Activated T-helper 1 cell treated with anti-CD3 and anti-CD28 coated beads, Interleukin-12 subunit alpha, Interleukin-12 subunit beta, Interleukin-2, Interleukin-4 antibody, amounts not matched to agents 30 ng/mL and 10 ng/mL and 1 ng/mL, durations not matched to agents 14 hours and 24 hours and 36 hours (primary cell): ENCODE measurements at regions not wholly inside any gene's neighbourhood (a gene's known extent, or its start where the extent isn't known, plus 50 kb on each side); places are given as distances from the start of the nearest gene placed in this dataset.

Experiments used
- DNase-seq: peaks from one replicate; pipeline ENCODE4 v3.0.0; 2021; ENCODE audit warnings: low spot score
- H3K27ac Mint-ChIP-seq: one replicate; pipeline ENCODE4 v1.8.0; 2021; ENCODE audit warnings: mild to moderate bottlenecking, mixed read lengths
- H3K27me3 Mint-ChIP-seq: one replicate; pipeline ENCODE4 v1.8.0; 2022; ENCODE audit warnings: mild to moderate bottlenecking, moderate library complexity, mixed read lengths; ENCODE audit not compliant: insufficient read depth
- H3K36me3 Mint-ChIP-seq: one replicate; pipeline ENCODE4 v1.8.0; 2021; ENCODE audit warnings: low read depth, mixed read lengths
- H3K4me1 Mint-ChIP-seq: one replicate; pipeline ENCODE4 v1.8.0; 2021; ENCODE audit warnings: low read depth, mixed read lengths
- H3K4me3 Mint-ChIP-seq: one replicate; pipeline ENCODE4 v1.8.0; 2021; ENCODE audit warnings: mild to moderate bottlenecking, moderate library complexity, mixed read lengths
- H3K9me3 Mint-ChIP-seq: one replicate; pipeline ENCODE4 v1.8.0; 2021; ENCODE audit warnings: mixed read lengths
- intact Hi-C: fragments of 100-400 bp; cut with micrococcal nuclease; formaldehyde crosslinking; loops from one replicate; pipeline ENCODE4 v1.15.1; 2024

- no peak overlapping the region for H3K27ac Mint-ChIP-seq
- H3K9me3 Mint-ChIP-seq, result no peaks in the 10 kb centered on the region
- no peak for DNase-seq
- no peak overlapping the region for H3K4me3 Mint-ChIP-seq
- H3K27me3 Mint-ChIP-seq, result no peaks in the 10 kb centered on the region
- H3K4me1 Mint-ChIP-seq, result no peaks in the 10 kb centered on the region
- intact Hi-C loops, result no loop called here
- H3K36me3 Mint-ChIP-seq, result no peaks in the 10 kb centered on the region
These were observed 76.5 kb upstream of the ITPRID1 start for GRCh38 chr7:31437250-31437865.

DNA sequence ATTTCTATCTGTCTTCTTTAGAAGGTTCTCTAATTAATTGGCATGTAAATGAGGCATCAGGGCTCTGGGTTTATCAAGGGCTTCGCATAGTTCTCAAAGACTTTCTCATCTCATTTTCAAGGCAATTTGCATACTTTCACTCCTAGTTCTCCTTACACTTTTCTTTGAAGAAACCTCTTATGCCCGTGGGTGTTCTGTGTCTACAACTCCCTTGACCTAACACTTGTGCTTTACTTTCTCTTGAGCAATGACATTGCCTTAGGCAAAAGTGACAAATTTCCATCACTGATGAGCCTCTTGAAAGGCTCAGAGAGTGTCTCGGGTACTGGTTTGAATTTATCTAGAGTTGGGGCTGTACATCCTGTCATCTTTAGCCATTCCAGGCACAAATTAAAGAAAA lies 74.7 kb upstream of the ITPRID1 start:
- DNase-seq, result no peak
- Mint-ChIP-seq H3K4me1 (no peaks in the 10 kb centered on the region), H3K9me3 (no peaks in the 10 kb centered on the region), H3K27ac (no peak overlapping the region), H3K36me3 (no peaks in the 10 kb centered on the region), H3K27me3 (no peaks in the 10 kb centered on the region), H3K4me3 (no peak overlapping the region)
- intact Hi-C loops, result no loop called here

- no peak for DNase-seq
- Mint-ChIP-seq H3K36me3 (no peaks in the 10 kb centered on the region), H3K4me1 (no peaks in the 10 kb centered on the region), H3K27me3 (no peaks in the 10 kb centered on the region), H3K27ac (no peak overlapping the region), H3K4me3 (no peak overlapping the region), H3K9me3 (no peaks in the 10 kb centered on the region)
- intact Hi-C loops, result no loop called here
These were observed 73.4 kb upstream of the ITPRID1 start for GRCh38 chr7:31440511-31440910.

GRCh38 chr7:31442626-31443025 lies 71.3 kb upstream of the ITPRID1 start:
- no peak for DNase-seq
- no peaks in the 10 kb centered on the region for H3K4me1 Mint-ChIP-seq
- no peaks in the 10 kb centered on the region for H3K9me3 Mint-ChIP-seq
- H3K4me3 Mint-ChIP-seq, result no peak overlapping the region
- no peaks in the 10 kb centered on the region for H3K27me3 Mint-ChIP-seq
- intact Hi-C loops, result loop anchor here (1.0 kb wide), 2 partner anchors 46 to 308 kb away; no protein-coding TSS in a partner anchor
- H3K27ac Mint-ChIP-seq, result no peak overlapping the region
- H3K36me3 Mint-ChIP-seq, result no peaks in the 10 kb centered on the region

- H3K27ac Mint-ChIP-seq, result no peak overlapping the region
- intact Hi-C loops, result loop anchor here (1.0 kb wide), 2 partner anchors 45 to 309 kb away; no protein-coding TSS in a partner anchor
- no peak for DNase-seq
- no peaks in the 10 kb centered on the region for H3K27me3 Mint-ChIP-seq
- H3K9me3 Mint-ChIP-seq, result no peaks in the 10 kb centered on the region
- H3K4me3 Mint-ChIP-seq, result no peak overlapping the region
- H3K36me3 Mint-ChIP-seq, result no peaks in the 10 kb centered on the region
- no peaks in the 10 kb centered on the region for H3K4me1 Mint-ChIP-seq
These were observed 70.4 kb upstream of the ITPRID1 start for GRCh38 chr7:31443457-31443856.

DNA sequence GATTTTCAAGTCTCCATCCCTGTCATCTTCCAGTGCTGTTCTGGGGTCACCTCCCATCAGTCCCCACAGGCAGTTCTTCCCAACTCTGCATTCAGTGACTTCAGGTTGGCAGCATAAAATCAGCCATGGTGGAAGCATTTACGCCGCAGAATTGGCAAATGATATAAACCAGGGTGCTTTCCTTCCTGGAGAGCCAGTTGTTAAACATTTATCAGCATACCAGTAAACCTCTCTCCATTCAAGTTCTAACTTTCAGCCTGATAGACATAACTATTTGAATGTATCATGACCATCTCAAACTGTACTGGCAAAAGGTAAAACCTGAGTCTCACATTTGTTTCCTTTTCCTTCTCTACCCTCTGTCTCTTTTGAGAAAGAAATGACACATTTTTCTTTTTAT lies 69.7 kb upstream of the ITPRID1 start:
- no peak for DNase-seq
- Mint-ChIP-seq H3K4me3 (no peak overlapping the region), H3K27me3 (no peaks in the 10 kb centered on the region), H3K36me3 (no peaks in the 10 kb centered on the region), H3K27ac (no peak overlapping the region), H3K4me1 (no peaks in the 10 kb centered on the region), H3K9me3 (no peaks in the 10 kb centered on the region)
- intact Hi-C loops, result no loop called here

GRCh38 chr7:31445686-31446355 lies 68.1 kb upstream of the ITPRID1 start:
- intact Hi-C loops, result no loop called here
- no peaks in the 10 kb centered on the region for H3K27me3 Mint-ChIP-seq
- no peak overlapping the region for H3K4me3 Mint-ChIP-seq
- no peak for DNase-seq
- H3K27ac Mint-ChIP-seq, result no peak overlapping the region
- no peaks in the 10 kb centered on the region for H3K4me1 Mint-ChIP-seq
- H3K36me3 Mint-ChIP-seq, result no peaks in the 10 kb centered on the region
- H3K9me3 Mint-ChIP-seq, result no peaks in the 10 kb centered on the region

- no peak for DNase-seq
- Mint-ChIP-seq H3K27me3 (no peaks in the 10 kb centered on the region), H3K4me3 (no peak overlapping the region), H3K4me1 (no peaks in the 10 kb centered on the region), H3K36me3 (no peaks in the 10 kb centered on the region), H3K9me3 (no peaks in the 10 kb centered on the region), H3K27ac (no peak overlapping the region)
- intact Hi-C loops, result no loop called here
These were observed 65.2 kb upstream of the ITPRID1 start for GRCh38 chr7:31448649-31449048.

GRCh38 chr7:31455844-31456243 lies 58.0 kb upstream of the ITPRID1 start:
- no peaks in the 10 kb centered on the region for H3K36me3 Mint-ChIP-seq
- H3K27me3 Mint-ChIP-seq, result no peaks in the 10 kb centered on the region
- H3K9me3 Mint-ChIP-seq, result no peaks in the 10 kb centered on the region
- H3K4me1 Mint-ChIP-seq, result no peaks in the 10 kb centered on the region
- intact Hi-C loops, result no loop called here
- H3K27ac Mint-ChIP-seq, result no peak overlapping the region
- H3K4me3 Mint-ChIP-seq, result no peak overlapping the region
- DNase-seq, result no peak

DNA sequence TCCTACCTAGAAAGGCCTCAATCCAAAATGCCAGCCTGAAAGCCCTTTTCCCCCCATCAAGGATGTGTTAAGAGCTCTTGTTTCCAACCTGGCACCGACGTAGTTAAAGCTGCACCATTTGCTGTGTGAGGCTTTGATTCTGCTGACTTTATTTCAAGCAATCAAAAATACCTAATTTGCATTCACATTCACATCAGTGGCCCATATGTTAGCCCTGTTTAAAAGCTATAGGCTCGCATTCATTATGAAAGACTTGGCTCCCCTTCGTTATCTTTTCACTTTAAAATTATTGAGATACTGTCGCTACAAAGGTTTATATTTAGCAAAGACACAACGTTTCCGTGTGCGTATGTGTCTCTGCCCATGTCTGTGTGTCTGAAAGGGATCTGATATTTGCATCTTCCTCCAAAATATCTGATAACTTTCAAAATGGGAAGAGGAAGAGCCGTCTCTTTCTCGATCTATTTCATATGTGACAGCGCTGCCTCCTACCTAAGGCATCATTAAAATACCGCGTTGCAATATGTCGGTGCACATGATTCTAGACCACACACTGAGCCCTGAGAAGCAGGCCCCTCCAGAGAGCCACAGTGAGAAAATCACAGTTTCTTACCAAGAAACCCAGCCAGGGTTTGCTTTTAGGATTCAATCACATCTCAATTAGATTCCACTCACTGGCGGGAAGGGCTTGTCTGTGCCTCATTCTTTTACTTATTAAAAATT lies 57.1 kb upstream of the ITPRID1 start:
- H3K36me3 Mint-ChIP-seq, result no peaks in the 10 kb centered on the region
- intact Hi-C loops, result no loop called here
- no peaks in the 10 kb centered on the region for H3K4me1 Mint-ChIP-seq
- no peaks in the 10 kb centered on the region for H3K27me3 Mint-ChIP-seq
- H3K27ac Mint-ChIP-seq, result no peak overlapping the region
- H3K9me3 Mint-ChIP-seq, result no peaks in the 10 kb centered on the region
- no peak for DNase-seq
- H3K4me3 Mint-ChIP-seq, result no peak overlapping the region

DNA sequence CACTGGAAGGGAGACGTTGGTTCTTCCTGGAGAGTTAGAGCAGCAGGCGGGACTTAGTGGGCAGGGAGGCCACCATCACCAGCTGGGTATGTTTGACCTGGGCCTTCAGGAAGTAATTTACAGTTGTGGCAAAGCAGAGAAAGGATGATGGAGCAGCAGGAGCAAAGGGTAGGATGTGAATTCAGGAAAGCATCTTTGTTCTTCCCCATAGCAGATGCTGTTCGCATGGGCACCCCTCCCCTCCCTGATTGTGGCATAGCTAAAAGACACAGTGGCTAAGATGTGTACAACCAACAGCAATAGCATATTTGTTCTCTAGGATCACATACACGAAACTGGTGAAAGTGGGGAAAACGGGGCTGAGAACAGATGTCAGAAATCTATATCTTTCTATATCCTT lies 56.3 kb upstream of the ITPRID1 start:
- Mint-ChIP-seq H3K9me3 (no peaks in the 10 kb centered on the region), H3K4me1 (no peaks in the 10 kb centered on the region), H3K4me3 (no peak overlapping the region), H3K36me3 (no peaks in the 10 kb centered on the region), H3K27ac (no peak overlapping the region), H3K27me3 (no peaks in the 10 kb centered on the region)
- intact Hi-C loops, result no loop called here
- no peak for DNase-seq

DNA sequence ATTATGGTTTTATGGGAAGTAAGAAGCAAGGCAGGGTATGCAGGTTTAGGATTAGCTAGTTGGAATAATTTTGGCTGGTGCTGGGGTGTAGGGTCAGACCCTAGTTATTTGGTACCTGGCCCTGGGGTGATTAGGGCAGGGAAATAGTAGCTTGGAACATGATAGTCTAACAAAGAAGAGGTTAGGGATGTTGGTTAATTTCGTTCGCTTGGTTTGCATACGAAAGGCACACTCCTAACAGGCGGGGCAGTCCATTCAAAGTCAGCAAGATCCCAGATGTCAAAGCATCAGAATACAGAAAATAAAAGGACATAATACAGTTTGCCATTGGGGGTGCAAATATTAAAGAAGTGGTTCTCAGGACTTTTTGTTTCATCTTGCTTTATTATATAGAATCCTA lies 55.7 kb upstream of the ITPRID1 start:
- no peak overlapping the region for H3K27ac Mint-ChIP-seq
- no peaks in the 10 kb centered on the region for H3K36me3 Mint-ChIP-seq
- H3K4me3 Mint-ChIP-seq, result no peak overlapping the region
- no peaks in the 10 kb centered on the region for H3K27me3 Mint-ChIP-seq
- no peaks in the 10 kb centered on the region for H3K4me1 Mint-ChIP-seq
- H3K9me3 Mint-ChIP-seq, result no peaks in the 10 kb centered on the region
- intact Hi-C loops, result no loop called here
- DNase-seq, result no peak

DNA sequence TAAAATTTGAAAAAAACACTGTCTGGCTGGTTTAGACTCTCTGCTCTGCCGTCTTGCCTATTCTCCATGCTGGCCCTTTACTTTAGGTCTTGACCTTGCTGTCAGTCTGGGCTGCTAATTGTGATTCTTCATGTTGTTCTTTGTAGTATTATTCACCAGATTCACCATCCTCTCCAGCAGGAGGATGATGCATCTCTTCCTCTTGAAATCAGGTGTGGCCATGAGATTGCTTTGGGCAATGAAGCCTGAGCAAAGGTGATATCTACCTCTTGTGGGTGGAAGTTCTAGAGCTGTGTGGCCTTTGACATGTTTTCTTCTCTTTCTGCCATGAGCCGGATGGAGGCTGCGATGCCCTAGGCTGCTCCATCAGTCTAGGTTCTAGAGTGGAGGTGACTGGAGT lies 51.3 kb upstream of the ITPRID1 start:
- H3K4me1 Mint-ChIP-seq, result no peaks in the 10 kb centered on the region
- no peaks in the 10 kb centered on the region for H3K36me3 Mint-ChIP-seq
- no peaks in the 10 kb centered on the region for H3K9me3 Mint-ChIP-seq
- H3K4me3 Mint-ChIP-seq, result no peak overlapping the region
- no peaks in the 10 kb centered on the region for H3K27me3 Mint-ChIP-seq
- no peak overlapping the region for H3K27ac Mint-ChIP-seq
- no peak for DNase-seq
- intact Hi-C loops, result no loop called here
